Vagina (tissue), 2 donors: ENCODE measurements at regions not wholly inside any gene's neighbourhood (a gene's known extent, or its start where the extent isn't known, plus 50 kb on each side); places are given as distances from the start of the nearest gene placed in this dataset.

ENCODE experiments used
- CTCF ChIP-seq, 3 experiments: fragments of 450-650 bp in 2 of 3; fragments of 200-600 bp in 1 of 3; sonication (generic) in 1 of 3; IDR thresholded peaks; one replicate each; pipeline ENCODE4 v1.5.1; 2017 to 2019; ENCODE audit warnings: antibody characterized with exemption in 3 of 3, mild to moderate bottlenecking in 2 of 3, moderate library complexity in 2 of 3
- POLR2A ChIP-seq, 2 donors: fragments of 450-650 bp; IDR thresholded peaks; one replicate each; pipeline ENCODE4 v1.6.1; 2017; ENCODE audit warnings: antibody characterized with exemption in 2 of 2, mild to moderate bottlenecking in 2 of 2, moderate library complexity in 2 of 2

GRCh38 chr18:6616981-6617380 lies 112.5 kb upstream of the ARHGAP28 start:
- TF ChIP-seq POLR2A (IDR thresholded peaks at IDR 0.05) (no peak), CTCF (IDR thresholded peaks at IDR 0.05) (no peak)
